ENCODE measurements at regions not wholly inside any gene's neighbourhood (a gene's known extent, or its start where the extent isn't known, plus 50 kb on each side); places are given as distances from the start of the nearest gene placed in this dataset.

GRCh38 chr14:101467181-101467926 is 93.9 kb upstream of the DIO3 start:
- DNase-seq (no peak), ATAC-seq (no peak)

- ATAC-seq: no peak
Observed at GRCh38 chr14:101469382-101470247, 91.7 kb upstream of the DIO3 start.

GRCh38 chr14:101470266-101470665 is 91.0 kb upstream of the DIO3 start:
- DNase-seq (no peak), ATAC-seq (no peak)

More at GRCh38 chr14:101469382-101470247, 91.7 kb upstream of the DIO3 start:
- no peak for DNase-seq

- DNase-seq: no peak
- no peak for ATAC-seq
Observed at GRCh38 chr14:101471723-101472517, 89.4 kb upstream of the DIO3 start.

- ATAC-seq (no peak), DNase-seq (no peak)
Observed at GRCh38 chr14:101472518-101472849, 88.8 kb upstream of the DIO3 start.

- ATAC-seq: no peak
Observed at GRCh38 chr14:101473045-101473729, 88.1 kb upstream of the DIO3 start.

GRCh38 chr14:101473795-101474562 is 87.3 kb upstream of the DIO3 start:
- DNase-seq (no peak), ATAC-seq (no peak)

More at GRCh38 chr14:101473045-101473729, 88.1 kb upstream of the DIO3 start:
- DNase-seq: no peak

GRCh38 chr14:101474563-101475455 is 86.5 kb upstream of the DIO3 start:
- ATAC-seq: no peak
- DNase-seq: no peak

- DNase-seq (no peak), ATAC-seq (no peak)
Observed at GRCh38 chr14:101475456-101476257, 85.6 kb upstream of the DIO3 start.

GRCh38 chr14:101476258-101476915 is 84.9 kb upstream of the DIO3 start:
- DNase-seq: no peak
- ATAC-seq: no peak

GRCh38 chr14:101476916-101477553 is 84.3 kb upstream of the DIO3 start:
- DNase-seq: no peak
- ATAC-seq: no peak

- ATAC-seq (no peak), DNase-seq (no peak)
Observed at GRCh38 chr14:101477648-101478047, 83.6 kb upstream of the DIO3 start.

- ATAC-seq: no peak
- no peak for DNase-seq
Observed at GRCh38 chr14:101478096-101478495, 83.2 kb upstream of the DIO3 start.

GRCh38 chr14:101478796-101479410 is 82.4 kb upstream of the DIO3 start:
- no peak for ATAC-seq
- no peak for DNase-seq

- DNase-seq (no peak), ATAC-seq (no peak)
Observed at GRCh38 chr14:101480022-101480746, 81.1 kb upstream of the DIO3 start.

- DNase-seq (no peak), ATAC-seq (no peak)
Observed at GRCh38 chr14:101480747-101481530, 80.4 kb upstream of the DIO3 start.
